Keratinocyte (primary cell): ENCODE measurements at regions not wholly inside any gene's neighbourhood (a gene's known extent, or its start where the extent isn't known, plus 50 kb on each side); places are given as distances from the start of the nearest gene placed in this dataset.

Experiments used
- EZH2 ChIP-seq: IDR thresholded peaks from one replicate; pipeline ENCODE4 v1.6.1; 2012; ENCODE audit warnings: inconsistent platforms, mild to moderate bottlenecking, low read length, moderate library complexity
- TF ChIP-seq, protein P1 (sequence below), 3 experiments: IDR thresholded peaks in 1 of 3; conservative IDR thresholded peaks in 1 of 3; optimal IDR thresholded peaks in 1 of 3; 2 replicates in 2 of 3; 3 replicates in 1 of 3; pipeline versions ENCODE3 to v1.5.1; 2011; ENCODE audit warnings: low read length in 3 of 3, mild to moderate bottlenecking in 3 of 3, moderate library complexity in 2 of 3, control low read depth in 1 of 3, inconsistent platforms in 1 of 3; ENCODE audit not compliant: insufficient read depth in 2 of 3; ENCODE audit errors: extremely low read depth in 1 of 3

DNA sequence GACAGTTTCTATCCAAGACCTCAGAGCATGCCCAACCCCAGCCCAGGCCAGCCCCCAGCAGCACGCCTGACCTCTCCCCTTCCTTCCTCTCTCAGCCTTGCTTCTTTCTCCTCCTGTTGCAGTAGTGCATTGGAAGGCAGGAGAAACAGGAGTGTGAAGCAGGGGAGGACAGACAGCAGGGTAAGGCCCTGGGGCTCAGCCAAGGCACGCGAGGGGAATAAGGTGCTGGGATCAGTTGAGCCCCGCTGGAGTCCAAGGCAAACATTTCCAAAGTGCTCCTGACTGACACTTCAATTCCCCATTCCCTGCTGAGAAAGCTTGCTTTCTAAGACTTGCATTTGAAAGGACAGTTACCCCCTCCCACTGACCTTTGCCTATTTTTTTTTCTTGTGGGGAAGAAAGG, 73.1 kb upstream of the OLFM4 start:
- TF ChIP-seq, protein P1, sequence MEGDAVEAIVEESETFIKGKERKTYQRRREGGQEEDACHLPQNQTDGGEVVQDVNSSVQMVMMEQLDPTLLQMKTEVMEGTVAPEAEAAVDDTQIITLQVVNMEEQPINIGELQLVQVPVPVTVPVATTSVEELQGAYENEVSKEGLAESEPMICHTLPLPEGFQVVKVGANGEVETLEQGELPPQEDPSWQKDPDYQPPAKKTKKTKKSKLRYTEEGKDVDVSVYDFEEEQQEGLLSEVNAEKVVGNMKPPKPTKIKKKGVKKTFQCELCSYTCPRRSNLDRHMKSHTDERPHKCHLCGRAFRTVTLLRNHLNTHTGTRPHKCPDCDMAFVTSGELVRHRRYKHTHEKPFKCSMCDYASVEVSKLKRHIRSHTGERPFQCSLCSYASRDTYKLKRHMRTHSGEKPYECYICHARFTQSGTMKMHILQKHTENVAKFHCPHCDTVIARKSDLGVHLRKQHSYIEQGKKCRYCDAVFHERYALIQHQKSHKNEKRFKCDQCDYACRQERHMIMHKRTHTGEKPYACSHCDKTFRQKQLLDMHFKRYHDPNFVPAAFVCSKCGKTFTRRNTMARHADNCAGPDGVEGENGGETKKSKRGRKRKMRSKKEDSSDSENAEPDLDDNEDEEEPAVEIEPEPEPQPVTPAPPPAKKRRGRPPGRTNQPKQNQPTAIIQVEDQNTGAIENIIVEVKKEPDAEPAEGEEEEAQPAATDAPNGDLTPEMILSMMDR (optimal IDR thresholded peaks at IDR 0.05 in 1 of 3, IDR thresholded peaks at IDR 0.05 in 1 of 3, conservative IDR thresholded peaks at IDR 0.05 in 1 of 3; ENCODE audit: extremely low read depth in 1 of 3, insufficient read depth in 2 of 3, low read length in 3 of 3), result no peak
- TF ChIP-seq EZH2, result no peak
